ENCODE measurements at regions not wholly inside any gene's neighbourhood (a gene's known extent, or its start where the extent isn't known, plus 50 kb on each side); places are given as distances from the start of the nearest gene placed in this dataset.

DNA sequence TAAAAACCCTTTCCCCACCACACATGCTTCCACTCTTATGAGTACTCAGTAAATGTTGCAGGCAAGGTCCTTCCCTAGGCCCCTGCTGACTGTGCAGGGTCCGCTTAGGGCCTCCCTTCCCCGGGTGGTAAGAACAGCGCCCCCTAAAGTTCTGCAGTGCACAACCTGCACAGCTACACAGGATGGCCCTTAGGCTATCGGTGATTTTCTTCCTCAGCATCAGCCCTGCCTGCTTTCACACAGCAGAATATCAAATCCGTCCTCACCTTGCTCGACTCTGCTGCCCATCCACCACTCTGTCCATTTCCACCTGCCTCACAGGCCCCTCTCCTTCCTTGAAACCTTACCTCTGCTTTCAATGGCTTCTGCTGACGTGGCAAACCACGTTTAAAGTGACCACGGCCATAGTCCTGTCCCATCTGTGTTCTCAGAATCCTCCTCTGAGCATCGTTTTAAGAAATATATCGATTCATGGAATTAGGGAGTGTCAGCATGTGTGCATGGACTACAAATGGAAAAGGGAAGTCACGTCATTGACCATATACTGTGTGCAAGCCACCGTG, 51.4 kb upstream of the TMEM132E start:
- DNase-seq = no peak

DNA sequence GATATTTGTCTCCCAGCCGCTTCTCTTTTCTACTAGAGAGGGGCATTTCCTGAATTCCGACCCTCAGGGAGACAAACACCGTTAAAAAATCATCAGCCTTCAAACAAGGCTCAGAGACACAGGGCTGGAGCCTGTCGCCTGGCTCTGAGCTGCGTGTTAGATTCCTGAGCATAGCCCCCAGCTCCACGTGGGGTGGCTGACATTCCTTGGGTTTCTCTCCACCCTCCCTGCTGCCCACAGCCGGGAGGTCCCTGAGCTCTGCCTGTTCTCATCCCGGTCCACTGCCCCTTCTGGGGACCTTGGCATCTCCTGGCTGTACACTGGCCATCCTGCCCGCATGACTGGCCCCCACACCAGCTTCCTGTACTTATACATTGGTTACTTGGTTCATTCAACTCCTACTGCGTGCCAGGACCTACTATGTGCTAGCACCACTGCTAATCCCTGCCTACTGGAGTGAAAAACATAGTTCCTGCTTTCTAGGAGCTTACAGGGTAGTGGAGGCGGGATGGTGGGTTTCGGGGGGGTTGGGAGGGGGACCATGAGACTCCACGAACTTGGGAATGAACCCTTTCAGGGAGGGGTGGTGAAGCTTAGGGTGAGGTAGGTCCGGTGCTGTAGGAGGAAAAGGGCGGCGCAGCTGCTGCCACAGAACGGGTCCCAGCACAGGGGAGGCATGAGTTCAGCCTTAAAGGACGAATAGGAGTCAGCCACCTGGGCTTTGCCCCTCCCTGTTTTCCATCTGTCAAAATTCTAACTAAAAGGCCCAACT, 52.1 kb upstream of the TMEM132E start:
- no peak for DNase-seq

DNA sequence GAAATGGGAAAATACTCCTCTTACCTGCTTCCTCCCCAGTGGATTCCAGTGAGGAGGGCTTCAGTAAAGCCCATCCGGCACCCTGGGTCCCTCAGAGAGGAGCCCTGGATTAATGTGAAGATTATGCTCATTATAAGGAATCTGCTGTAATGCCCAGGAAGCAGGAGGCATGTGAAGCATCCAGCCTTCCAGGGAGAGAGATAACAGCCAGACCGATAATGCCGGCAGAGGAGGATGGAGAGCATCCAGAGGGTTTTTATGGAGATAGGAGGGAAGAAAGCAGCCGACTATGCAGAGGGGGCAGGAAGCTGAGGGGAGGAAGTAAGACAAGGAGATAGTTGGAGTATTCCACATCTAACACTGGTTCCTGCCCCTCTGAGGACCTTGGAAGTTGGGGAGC, 53.7 kb upstream of the TMEM132E start:
- no peak for DNase-seq

DNA sequence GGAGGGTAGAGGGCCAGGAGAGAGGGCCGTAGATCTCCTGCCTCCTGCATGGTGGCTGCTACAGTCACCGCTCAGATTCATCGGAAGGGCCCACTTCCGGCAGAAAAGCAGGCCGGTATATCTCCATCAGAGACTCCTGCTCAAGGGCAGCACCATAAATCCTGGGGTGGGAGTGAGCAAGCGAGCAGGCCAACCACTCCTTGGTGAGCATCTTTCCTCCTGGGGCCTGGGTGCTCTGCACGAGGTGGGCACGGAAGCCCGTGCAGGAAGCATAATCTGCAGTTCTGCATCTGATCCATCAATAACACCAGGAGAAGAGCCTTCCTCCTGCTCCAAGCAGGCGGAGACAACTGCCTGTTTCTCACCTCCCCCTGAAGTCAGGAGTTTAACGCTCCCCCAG, 57.4 kb upstream of the TMEM132E start:
- no peak for DNase-seq

DNA sequence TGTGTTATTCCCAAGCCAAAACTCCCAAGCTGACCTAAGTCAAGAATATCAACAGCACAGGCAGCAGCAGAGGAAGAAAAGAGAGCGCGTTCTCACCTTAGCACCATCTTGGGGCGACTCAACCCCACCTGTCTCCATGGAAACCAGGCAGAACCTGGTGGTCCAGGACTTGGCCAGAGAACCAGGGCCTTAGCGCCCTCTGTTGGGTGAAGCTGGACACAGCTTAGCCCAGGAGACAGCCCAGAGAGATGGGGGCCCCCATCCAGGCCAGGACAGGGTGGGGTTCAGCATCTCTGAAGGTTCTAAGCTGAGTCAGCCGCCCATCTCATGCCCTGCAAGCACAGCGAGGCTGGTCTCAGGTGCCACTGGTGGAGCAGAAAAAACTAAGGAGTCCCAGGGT, 60.1 kb upstream of the TMEM132E start:
- DNase-seq = peak; percentile 24 to 55

DNA sequence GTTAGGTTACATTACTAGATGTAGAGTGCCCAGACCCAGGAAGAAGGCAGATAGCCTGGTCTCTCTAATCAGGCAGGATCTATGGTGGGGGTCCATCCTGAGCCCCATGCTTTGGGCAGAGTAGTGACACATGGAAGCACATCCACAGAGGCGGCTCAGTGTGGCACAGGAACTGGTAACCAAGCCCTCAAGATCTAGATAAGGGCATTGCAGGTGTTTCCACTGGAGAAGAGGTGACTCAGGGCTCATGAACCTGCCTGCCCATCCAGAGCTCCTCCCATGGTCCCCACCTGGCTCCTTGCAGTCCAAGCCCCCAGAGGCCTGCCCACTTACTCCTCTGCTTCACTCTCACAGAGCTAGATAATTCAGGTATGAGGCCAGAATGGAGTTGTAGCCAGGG, 62.0 kb upstream of the TMEM132E start:
- DNase-seq = no peak

DNA sequence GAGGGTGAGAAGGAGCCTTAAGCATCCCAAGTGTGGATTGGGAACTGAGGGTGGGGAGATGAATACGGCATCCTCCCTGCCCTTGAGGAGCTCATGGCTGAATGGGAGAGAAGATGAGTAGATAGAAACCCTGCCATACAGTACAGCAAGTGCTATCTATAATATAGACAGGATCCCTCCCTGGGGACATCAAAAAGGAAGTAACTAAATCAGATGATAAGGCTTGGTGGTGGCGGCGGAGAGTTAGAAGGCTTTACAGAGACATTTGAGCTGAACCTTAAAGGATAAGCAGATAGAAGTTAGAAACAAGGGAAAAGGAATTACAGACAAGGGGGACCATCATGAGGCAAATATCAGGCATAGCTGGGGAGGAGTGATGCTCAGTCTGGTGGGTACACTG, 67.5 kb upstream of the TMEM132E start:
- no peak for DNase-seq

DNA sequence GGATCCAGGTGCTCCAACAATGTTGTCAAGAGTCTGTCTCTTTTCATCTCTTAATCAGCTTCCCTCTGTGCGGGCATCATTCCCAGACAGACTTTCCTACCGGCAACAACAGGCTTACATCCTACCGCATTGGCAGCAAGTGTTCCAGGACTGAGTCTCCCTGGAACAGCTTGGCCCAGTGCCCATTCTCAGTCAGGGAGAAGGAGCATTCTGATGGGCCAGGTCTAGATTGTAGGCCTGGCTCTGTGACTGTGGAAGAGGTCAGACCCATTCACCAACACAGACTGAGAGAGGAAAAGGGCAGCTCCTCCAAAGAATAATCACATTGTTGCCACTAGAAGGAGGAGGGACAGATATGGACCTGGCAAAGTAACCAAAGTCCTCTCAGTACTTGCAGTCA, 68.1 kb upstream of the TMEM132E start:
- no peak for DNase-seq

DNA sequence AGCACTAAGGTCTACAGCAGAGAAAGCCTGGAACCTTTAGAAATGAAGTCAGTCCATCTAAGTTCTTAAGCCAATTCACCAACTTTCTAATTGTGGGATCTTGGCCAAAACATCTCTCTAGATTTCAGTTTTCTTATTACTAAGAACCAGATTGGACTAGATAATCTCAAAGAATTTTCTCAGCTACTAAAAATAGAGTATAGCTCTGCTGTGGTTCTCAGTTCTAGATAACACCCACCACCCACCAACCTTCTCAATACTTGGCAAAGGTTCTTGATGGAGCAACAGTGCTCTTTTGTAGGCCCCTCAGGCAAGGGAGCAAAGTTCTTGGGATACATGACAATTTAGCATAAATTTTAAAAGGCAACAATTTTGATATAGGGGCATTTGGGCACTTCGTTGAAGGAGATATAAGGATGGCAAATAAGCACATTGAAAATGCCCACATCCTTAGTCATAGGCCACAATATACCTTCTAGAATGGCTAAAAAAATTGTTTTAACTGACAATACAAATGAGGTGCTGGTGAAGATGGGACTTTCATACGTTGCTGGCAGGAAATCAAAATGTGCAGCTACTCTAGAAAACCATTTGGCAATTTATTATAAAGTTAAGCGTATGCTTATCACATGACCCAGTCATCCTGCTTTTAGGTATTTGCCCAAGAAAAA, 74.4 kb upstream of the TMEM132E start:
- no peak for DNase-seq

DNA sequence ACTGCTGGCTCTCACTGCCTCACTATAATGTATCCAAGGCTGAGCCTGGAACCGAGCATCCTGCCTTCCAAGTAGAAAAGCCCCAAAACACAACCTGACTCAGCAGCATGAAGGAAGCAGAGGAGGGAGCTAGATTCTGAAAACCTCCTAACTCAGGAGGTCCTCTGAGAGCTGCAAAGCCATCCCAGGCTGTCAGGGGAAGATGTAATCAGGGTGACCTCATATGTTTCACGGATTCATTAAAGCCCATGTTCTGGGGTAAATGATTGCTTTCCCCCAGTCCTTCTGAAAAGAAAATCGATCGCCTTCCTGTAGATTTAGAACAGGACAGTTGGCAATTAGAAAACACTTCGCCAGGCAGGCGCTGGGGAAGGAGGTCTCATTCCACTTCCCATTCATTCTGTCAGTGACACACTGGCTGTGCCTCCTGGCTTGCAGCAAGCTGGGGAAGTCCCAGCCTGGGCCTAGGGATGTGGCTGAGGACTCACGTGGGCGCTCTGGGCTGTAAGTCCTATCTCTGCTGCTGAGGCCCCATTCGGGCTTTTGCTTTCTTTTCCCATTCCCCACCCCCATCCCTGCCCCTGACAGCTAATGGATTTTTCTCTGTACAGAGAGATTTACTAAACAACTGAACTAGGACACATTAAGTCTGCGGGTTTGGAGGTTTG, 75.7 kb upstream of the TMEM132E start:
- no peak for DNase-seq

DNA sequence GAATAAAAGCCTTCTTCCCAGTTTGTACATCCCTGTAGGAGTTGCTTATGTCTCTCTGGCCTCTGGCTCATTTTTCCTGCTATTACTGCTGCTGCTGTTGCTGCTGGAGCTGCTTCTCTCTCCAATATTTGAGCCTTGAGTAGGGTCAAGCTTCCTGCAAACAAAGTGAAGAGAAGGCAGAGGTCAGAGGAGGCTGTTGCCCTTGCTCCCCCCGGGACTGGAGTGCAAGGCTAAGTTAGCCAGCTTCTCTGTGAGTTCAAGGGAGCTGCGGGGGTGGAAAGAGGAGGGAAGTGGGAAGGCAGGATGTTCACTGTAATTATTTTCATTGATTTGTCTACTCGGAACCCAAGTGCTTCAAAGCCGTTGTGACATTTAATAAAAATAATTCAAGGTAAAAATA, 77.0 kb upstream of the TMEM132E start:
- DNase-seq = no peak

DNA sequence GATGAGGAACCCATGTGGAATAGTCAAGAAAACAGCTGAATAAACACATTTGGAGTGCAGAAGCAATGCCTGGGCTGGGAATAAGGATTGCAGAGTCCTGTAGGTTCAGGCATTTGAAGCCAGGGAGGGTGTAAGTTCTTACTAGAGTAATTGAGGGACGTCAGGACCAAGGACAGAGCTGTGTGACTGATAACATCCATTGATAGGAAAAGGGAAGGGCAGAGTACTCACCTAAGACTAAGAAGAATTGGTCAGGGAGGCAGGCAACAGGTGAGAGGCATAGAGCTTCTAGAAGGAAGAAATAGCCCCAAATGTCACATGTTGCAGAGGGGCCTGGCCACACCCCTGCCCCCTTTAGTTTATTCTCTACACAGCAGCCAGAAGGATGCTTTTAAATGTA, 79.8 kb upstream of the TMEM132E start:
- DNase-seq = no peak

DNA sequence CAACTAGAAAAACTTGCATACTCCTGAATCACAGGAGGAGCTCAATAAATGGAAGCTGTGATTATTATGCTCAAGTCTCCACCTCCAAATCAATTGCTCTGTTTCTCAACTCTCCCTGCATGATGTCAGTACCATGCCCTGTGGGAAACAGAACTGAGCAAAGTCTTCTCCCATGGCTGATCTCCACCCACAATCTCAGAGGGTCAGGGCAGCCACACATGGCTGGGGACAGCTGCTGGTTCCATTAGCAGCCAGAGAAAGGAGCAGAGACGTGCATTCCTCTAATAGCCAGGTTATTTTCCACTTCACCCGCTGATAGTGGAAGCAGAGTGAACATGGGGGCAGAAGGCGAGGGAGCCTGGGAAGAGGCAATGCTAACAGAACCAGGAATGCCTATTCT, 85.5 kb upstream of the TMEM132E start:
- DNase-seq = no peak

DNA sequence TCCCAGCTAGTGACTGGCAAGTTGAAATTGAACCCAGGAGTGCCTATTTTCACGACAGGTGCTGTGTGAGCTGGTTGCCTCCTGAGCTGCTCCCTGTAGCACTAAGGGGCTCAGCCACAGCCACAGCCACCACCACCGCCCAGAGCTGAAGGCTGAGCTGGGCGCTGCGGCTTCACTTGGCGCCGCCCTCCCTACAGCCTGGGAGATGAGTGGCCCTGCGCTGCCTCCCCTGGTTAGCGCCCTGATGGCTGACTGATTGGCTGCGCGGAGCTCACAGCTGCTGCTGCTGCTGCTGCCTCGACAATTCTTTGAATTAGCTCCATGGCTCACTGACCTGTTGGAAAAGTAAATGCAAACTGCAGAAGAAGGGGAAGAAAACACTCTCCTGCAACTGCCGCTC, 91.8 kb upstream of the TMEM132E start:
- DNase-seq = peak in 1 of 2 experiments; percentile 16

DNA sequence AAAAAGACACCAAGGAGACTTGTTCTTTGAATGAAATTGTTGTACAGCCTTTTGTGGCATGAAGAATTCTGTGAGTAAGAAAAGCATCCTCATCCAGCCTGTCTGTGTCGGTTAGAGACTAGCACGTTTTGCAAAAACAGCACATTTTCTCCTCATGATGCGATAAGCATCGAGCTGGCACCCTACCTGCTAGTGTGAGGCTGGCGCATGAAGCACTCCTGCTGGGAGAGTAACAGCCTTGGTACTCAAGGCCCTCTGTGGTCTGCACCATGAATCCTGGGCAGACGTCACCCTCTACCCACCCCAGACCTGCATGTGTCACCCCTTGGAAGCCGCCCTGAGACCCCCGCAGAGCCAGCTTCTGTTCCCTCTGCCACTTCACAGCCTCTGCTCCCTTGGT, 92.6 kb upstream of the TMEM132E start:
- peak in 1 of 2 experiments; percentile 12 for DNase-seq

DNA sequence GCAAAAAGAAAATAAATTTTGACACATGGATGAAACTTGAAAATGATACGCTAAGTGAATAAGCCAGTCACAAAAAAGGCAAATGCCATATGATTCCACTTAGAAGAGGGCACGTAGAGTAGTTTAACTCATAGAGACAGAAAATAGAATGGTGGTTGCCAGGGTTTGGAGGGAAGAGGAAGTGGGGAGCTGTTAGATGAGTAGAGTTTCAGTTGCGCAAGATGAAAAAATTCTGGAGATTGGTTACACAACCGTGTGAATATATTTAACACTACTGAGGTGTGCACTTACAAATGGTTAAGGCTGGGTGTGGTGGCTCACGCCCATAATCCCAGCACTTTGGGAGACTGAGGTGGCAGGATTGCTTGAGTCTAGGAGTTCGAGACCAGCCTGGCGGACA, 93.4 kb upstream of the TMEM132E start:
- DNase-seq = no peak

DNA sequence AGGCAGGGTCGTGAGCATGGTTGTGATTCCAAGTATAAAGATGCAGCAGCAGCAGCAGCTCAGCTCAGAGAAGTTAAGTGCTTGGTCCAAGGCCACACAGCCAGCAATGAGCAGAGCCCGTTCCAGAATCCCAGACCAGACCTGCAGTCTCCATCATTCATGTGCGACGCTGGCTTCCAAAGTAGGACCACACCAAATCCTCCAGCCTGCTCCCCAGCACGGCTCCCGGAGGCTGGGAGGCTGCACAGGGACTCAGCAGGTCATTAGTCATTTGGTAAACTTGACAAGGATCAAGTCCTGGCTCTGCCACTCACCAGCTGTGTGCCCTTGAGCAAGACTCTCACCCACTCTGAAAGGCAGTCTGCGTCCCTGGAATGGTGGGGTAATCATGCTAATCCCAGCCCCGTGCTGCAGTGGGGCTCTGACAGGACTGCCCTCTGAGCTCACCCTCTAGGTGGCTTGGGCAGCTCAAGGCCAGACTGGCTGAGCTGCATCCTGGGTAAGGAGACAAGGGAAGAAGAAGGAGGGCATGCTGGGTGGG, 95.1 kb upstream of the TMEM132E start:
- no peak for DNase-seq

DNA sequence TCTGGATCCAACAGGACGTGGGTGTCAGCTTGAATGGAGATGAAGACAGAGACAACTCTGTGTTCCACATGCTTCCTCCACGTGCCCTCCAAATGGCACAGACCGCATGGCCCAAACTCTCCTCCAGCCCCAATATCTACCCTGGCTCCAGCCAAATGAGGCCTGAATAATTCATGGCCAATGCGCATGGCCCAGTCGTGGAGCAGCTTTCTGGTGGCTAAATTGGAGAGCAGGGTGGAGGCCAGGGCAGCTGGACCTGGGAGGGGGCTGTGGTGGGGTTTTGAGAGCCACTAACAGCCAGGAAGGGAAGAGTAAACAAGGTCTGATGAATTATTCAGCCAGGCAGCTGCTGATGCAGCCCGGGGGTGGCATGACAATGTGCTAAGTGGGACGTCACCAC, 96.7 kb upstream of the TMEM132E start:
- no peak for DNase-seq

DNA sequence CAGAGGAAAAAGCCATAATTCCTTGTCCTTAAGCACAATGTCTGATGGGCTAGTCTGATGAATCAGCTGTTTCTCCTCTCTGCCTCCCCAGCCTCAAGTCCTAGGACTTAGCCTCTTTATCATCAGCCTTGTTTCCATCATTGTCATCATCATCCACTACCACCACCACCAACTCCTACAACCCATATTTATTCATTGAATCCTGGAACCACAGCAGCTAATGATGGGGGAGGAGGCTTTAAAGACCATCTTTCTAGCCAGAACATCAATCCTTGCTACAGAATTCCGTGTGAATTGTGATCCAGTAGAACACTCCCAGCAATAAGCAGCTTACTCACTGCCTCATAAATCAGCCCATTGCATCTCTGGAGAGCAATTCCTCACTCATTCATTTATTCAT, 97.6 kb upstream of the TMEM132E start:
- no peak for DNase-seq

DNA sequence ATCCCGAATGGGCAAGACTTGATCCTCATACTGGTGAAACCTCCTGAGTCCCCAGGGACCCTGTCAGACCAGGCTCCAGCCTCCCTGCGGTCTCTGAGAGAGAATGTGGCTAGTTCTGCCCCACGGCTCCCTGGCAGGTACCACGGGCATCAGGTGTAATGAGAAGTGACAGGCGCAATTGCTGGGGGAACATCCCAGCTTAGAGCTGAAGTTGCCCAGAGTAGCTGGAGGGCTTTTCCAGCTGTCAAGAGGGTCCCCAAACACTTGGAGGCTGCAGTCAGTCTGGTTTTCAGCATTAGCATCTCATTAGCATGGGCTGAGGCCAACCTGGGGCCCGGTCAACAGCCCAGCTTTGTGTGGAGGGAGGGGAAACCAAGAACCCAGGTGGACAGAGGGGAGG, 100.0 kb upstream of the TMEM132E start:
- DNase-seq = no peak

DNA sequence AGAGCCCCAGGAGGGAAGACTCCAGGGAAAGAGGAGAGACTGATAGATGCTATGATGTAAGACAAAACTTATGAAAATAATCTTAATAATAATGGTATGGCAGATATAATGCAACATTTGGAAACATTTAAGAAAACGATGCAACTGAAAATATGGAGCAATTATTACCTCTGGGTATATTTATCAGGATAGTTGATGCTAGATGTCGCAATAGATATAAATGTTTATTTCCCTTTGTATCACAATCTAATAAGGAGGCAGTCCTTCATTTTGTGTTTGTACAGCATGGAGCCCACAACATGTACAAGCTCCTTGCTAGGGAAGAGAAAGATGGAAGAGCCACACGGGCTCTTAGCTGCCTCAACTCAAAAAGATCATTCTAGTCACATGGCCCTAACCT, 101.1 kb upstream of the TMEM132E start:
- DNase-seq = no peak

DNA sequence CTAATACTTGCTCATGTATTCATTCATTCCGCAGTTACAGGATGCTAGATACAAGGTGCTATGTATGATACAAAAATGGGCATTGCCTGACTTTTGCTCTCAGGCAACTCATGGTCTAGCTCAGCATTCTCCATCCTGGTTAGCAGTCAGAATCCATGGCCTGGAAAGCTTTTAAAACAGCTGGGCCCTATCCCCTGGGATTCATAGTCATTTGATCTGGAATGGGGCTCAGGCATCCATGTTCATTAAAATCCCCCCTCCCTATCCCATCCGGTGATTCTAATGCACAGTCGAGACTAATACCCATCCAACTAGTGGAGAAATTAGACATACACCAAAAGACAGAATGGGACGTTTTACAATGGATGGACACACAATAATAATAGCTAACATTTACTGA, 104.1 kb upstream of the TMEM132E start:
- peak in 1 of 2 experiments; percentile 26 for DNase-seq

DNA sequence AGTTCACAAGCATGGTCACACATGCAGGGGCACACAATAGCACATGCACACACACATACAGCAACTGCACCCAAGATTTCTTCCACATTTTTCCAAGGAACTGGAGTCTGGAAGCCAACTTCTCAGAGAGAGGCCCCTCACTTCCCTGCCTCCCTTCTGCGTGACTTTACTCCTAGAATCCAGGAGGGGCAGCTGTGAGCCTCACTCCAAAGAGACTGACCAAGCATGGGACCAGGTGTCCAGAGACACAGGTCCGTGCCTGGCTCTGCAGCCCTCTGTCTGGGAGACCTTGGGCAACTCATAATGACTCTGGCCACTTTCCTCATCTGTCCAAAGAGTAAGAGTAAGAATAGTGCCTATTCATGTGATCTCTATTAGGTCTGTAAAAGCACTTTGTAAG, 104.7 kb upstream of the TMEM132E start:
- no peak for DNase-seq

DNA sequence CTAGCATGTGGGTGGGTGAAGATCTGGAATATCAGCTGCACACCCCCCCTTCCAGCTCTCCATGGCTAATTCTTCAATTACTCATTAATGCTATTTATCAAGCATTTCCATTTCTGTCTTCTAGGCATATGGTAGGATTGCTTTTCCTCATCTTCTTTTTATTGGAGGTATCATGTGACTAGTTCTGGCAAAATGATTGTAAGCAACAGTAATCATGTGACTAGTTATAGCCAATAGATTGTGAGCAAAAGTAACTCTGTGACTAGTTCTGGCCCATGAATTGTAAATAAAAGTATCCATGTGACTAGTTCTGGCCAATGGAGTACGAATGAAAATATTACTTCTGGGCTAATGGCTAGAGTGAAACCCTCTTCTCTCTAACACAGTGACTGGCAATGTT, 107.0 kb upstream of the TMEM132E start:
- DNase-seq = no peak
